Hepatocyte (in vitro differentiated cells): ENCODE measurements at regions not wholly inside any gene's neighbourhood (a gene's known extent, or its start where the extent isn't known, plus 50 kb on each side); places are given as distances from the start of the nearest gene placed in this dataset.

Source experiments
- DNase-seq: peaks from one replicate; pipeline ENCODE4 v3.0.0-alpha.2; 2016; ENCODE audit warnings: low spot score
- H2AFZ ChIP-seq: fragments of 200-600 bp; sonication (generic); 2 replicates; pipeline ENCODE4 v1.6.0; 2016; ENCODE audit warnings: antibody characterized with exemption, mild to moderate bottlenecking
- H3K27ac ChIP-seq: fragments of 200-600 bp; sonication (generic); 2 replicates; pipeline ENCODE4 v1.5.1; 2016; ENCODE audit warnings: mild to moderate bottlenecking
- H3K27me3 ChIP-seq: fragments of 200-600 bp; sonication (generic); 2 replicates; pipeline ENCODE4 v1.6.1; 2016
- H3K36me3 ChIP-seq: fragments of 200-600 bp; sonication (generic); replicated peaks from 2 replicates; pipeline ENCODE4 v1.5.1; 2016; ENCODE audit warnings: low read depth; ENCODE audit not compliant: insufficient read depth
- H3K4me1 ChIP-seq: fragments of 200-600 bp; sonication (generic); 2 replicates; pipeline ENCODE4 v1.5.1; 2016; ENCODE audit warnings: mild to moderate bottlenecking, moderate library complexity; ENCODE audit not compliant: insufficient read depth
- H3K4me2 ChIP-seq: fragments of 200-600 bp; sonication (generic); 2 replicates; pipeline ENCODE4 v1.6.0; 2016
- H3K4me3 ChIP-seq: fragments of 200-600 bp; sonication (generic); 2 replicates; pipeline ENCODE4 v1.5.1; 2016; ENCODE audit warnings: mild to moderate bottlenecking
- H3K79me2 ChIP-seq: fragments of 200-600 bp; sonication (generic); 2 replicates; pipeline ENCODE4 v1.6.0; 2017; ENCODE audit warnings: mild to moderate bottlenecking
- H3K9me2 ChIP-seq: fragments of 200-600 bp; sonication (generic); replicated peaks from 2 replicates; pipeline ENCODE4 v1.6.0; 2017; ENCODE audit warnings: mild to moderate bottlenecking; ENCODE audit not compliant: insufficient read depth
- H3K9me3 ChIP-seq: fragments of 200-600 bp; sonication (generic); 2 replicates; pipeline ENCODE4 v1.5.1; 2016; ENCODE audit warnings: low read depth, mild to moderate bottlenecking
- H4K20me1 ChIP-seq: fragments of 200-600 bp; sonication (generic); 2 replicates; pipeline ENCODE4 v1.6.0; 2016; ENCODE audit warnings: mild to moderate bottlenecking; ENCODE audit not compliant: insufficient read depth, poor library complexity, severe bottlenecking
- CTCF ChIP-seq: fragments of 200-600 bp; sonication (generic); IDR thresholded peaks from 2 replicates; pipeline ENCODE4 v1.5.1; 2016; ENCODE audit warnings: antibody characterized with exemption, mild to moderate bottlenecking; ENCODE audit not compliant: poor library complexity
- EZH2 ChIP-seq: fragments of 200-600 bp; sonication (generic); IDR thresholded peaks from 2 replicates; pipeline ENCODE4 v1.6.1; 2016; ENCODE audit warnings: antibody characterized with exemption, mild to moderate bottlenecking, borderline replicate concordance
- EZH2phosphoT487 ChIP-seq: fragments of 200-600 bp; sonication (generic); IDR thresholded peaks from one replicate; pipeline ENCODE4 v1.6.1; 2018; ENCODE audit warnings: antibody characterized with exemption, mild to moderate bottlenecking, low read depth, moderate library complexity; ENCODE audit not compliant: unreplicated experiment, severe bottlenecking
- WGBS: methylation state at CpG from one replicate; pipeline ENCODE4 v1.1.6; 2016; ENCODE audit warnings: low lambda C conversion rate; ENCODE audit errors: missing lambda C conversion rate; 5-methylcytosine and 5-hydroxymethylcytosine counted together

- no peak for DNase-seq
- Histone ChIP-seq H3K9me2 (no peaks in the 10 kb centered on the region), H3K9me3 (no peaks in the 10 kb centered on the region), H3K27ac (no peak overlapping the region), H3K4me1 (no peaks in the 10 kb centered on the region), H4K20me1 (no peaks in the 10 kb centered on the region), H3K36me3 (no peaks in the 10 kb centered on the region), H3K4me2 (no peak overlapping the region), H3K27me3 (no peaks in the 10 kb centered on the region), H3K4me3 (no peak overlapping the region), H2AFZ (no peak overlapping the region), H3K79me2 (no peaks in the 10 kb centered on the region)
- TF ChIP-seq EZH2phosphoT487 (no peak), CTCF (no peak), EZH2 (no peak)
- 54% methylated on average over 1 of the region's 1 CpG for WGBS
Observed at GRCh38 chr17:13143001-13143400, 125.2 kb upstream of the ELAC2 start.

DNA sequence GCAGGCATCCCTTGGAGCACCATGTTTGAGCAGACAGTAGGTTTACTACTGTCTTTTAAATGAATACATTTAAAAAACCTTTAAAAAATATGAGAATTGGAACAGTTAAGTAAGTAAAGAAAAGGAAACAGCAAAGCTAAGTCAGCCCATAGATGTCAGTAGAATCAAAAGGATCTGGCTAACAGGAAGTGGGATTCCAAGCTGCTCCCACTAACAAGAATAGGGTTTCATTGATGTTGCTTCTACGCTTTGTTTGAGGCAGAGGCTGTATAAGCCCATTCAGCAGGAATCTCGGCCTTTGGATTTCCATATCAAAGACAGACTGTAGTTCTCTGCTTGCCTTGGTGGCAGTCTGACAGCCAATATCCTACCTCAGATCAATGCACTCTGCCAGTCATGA is 122.9 kb upstream of the ELAC2 start:
- Histone ChIP-seq H3K4me2 (no peak overlapping the region), H3K27me3 (no peaks in the 10 kb centered on the region), H3K4me1 (no peaks in the 10 kb centered on the region), H2AFZ (no peak overlapping the region), H3K4me3 (no peak overlapping the region), H3K27ac (no peak overlapping the region), H3K79me2 (no peaks in the 10 kb centered on the region), H3K9me2 (no peaks in the 10 kb centered on the region), H4K20me1 (no peaks in the 10 kb centered on the region), H3K9me3 (no peaks in the 10 kb centered on the region), H3K36me3 (no peaks in the 10 kb centered on the region)
- TF ChIP-seq EZH2phosphoT487 (no peak), CTCF (peak; percentile 19)
- 66% methylated on average over 2 of the region's 2 CpGs for WGBS
- DNase-seq: peak; percentile 4

DNA sequence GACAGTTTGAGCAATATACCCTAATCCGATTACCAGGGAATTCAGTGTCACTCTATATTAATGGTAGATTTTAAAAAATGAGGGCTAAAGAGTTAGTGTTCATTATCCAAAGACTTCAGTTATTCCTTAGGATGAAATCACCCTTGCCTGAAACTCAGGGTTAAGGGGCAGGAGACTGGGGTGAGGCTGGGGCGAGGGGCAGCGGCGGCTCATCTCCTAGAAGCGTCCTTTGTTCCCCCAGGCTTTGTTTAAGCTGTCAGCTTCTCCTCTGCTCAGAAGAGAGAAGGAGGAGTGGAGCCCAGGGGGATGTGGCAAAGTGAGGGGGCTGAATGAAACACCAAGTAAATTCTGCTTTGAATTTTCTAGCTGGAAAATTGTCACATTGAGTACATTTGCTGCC is 117.7 kb upstream of the ELAC2 start:
- Histone ChIP-seq H3K79me2 (no peaks in the 10 kb centered on the region), H3K27ac (no peak overlapping the region), H3K27me3 (no peaks in the 10 kb centered on the region), H3K9me2 (no peaks in the 10 kb centered on the region), H3K4me1 (no peaks in the 10 kb centered on the region), H3K36me3 (no peaks in the 10 kb centered on the region), H3K4me3 (no peak overlapping the region), H3K9me3 (no peaks in the 10 kb centered on the region), H3K4me2 (no peak overlapping the region), H2AFZ (no peak overlapping the region), H4K20me1 (no peaks in the 10 kb centered on the region)
- DNase-seq: no peak
- 51% methylated on average over 5 of the region's 5 CpGs for WGBS
- TF ChIP-seq CTCF (no peak), EZH2 (no peak), EZH2phosphoT487 (no peak)

- no peaks in the 10 kb centered on the region for H3K79me2 ChIP-seq
- no peak for TF ChIP-seq EZH2
- no peak for TF ChIP-seq EZH2phosphoT487
- no peak for TF ChIP-seq CTCF
- H3K4me1 ChIP-seq: no peaks in the 10 kb centered on the region
- H3K4me2 ChIP-seq: no peak overlapping the region
- no peaks in the 10 kb centered on the region for H3K9me2 ChIP-seq
- no peak overlapping the region for H2AFZ ChIP-seq
- 35% methylated on average over 1 of the region's 1 CpG for WGBS
- no peaks in the 10 kb centered on the region for H3K27me3 ChIP-seq
- no peaks in the 10 kb centered on the region for H3K36me3 ChIP-seq
- no peaks in the 10 kb centered on the region for H3K9me3 ChIP-seq
- H3K27ac ChIP-seq: no peak overlapping the region
- DNase-seq: no peak
- H4K20me1 ChIP-seq: no peaks in the 10 kb centered on the region
- H3K4me3 ChIP-seq: no peak overlapping the region
Observed at GRCh38 chr17:13134076-13134475, 116.2 kb upstream of the ELAC2 start.
